Fibroblast of lung (primary cell): ENCODE measurements at regions not wholly inside any gene's neighbourhood (a gene's known extent, or its start where the extent isn't known, plus 50 kb on each side); places are given as distances from the start of the nearest gene placed in this dataset.

ENCODE experiments used
- CTCF ChIP-seq, 2 donors: IDR thresholded peaks in 1 of 2; conservative IDR thresholded peaks in 1 of 2; 1 replicate in 1 of 2; 2 replicates in 1 of 2; pipeline ENCODE4 v1.5.1; 2011 to 2012; ENCODE audit warnings: low read length in 2 of 2, control low read depth in 1 of 2, inconsistent platforms in 1 of 2, low read depth in 1 of 2, mild to moderate bottlenecking in 1 of 2
- EZH2 ChIP-seq: IDR thresholded peaks from 2 replicates; pipeline ENCODE4 v1.5.1; 2012; ENCODE audit warnings: low read length, control low read depth, mild to moderate bottlenecking; ENCODE audit errors: missing control alignments

- no peak for TF ChIP-seq CTCF (conservative IDR thresholded peaks at IDR 0.05 in 1 of 2, IDR thresholded peaks at IDR 0.05 in 1 of 2; ENCODE audit: low read depth in 1 of 2, low read length in 2 of 2)
- no peak for TF ChIP-seq EZH2
Measured at GRCh38 chr16:35788381-35788780, 2329.0 kb downstream of the TP53TG3F start.
